HepG2 (cell line): ENCODE measurements at regions not wholly inside any gene's neighbourhood (a gene's known extent, or its start where the extent isn't known, plus 50 kb on each side); places are given as distances from the start of the nearest gene placed in this dataset.

Source experiments
- ATAC-seq: fragments of 200-7000 bp; cut with Tn5 transposase; 3 replicates; pipeline ENCODE4 v1.9.1; 2020; ENCODE audit warnings: mild to moderate bottlenecking, moderate library complexity
- BruUV-seq: library from RNA; stranded (reverse); fragments of 400-500 nt; replicated peaks from 2 replicates; lab custom pipeline; 2021; lab: Mats Ljungman, UMichigan
- CTCF ChIA-PET: fragments of 300-600 bp; formaldehyde crosslinking; extraction: SDS; loops from one replicate; lab custom pipeline; 2021; ENCODE audit warnings: low total read pairs, inconsistent platforms, low intra/inter-chr PET ratio; lab: Yijun Ruan, JAX
- POLR2A ChIA-PET: fragments of 350-600 bp; sonication (Branson Sonifier 250); formaldehyde crosslinking; loops from one replicate; lab custom pipeline; 2020; ENCODE audit warnings: antibody characterized with exemption, inconsistent platforms; lab: Yijun Ruan, JAX
- DNase-seq: peaks from one replicate; pipeline ENCODE4 v3.0.0-alpha.2; 2015; ENCODE audit warnings: low spot score
- FAIRE-seq: peaks from 3 replicates; lab custom pipeline; 2011; peaks lifted over from hg19 to GRCh38; lab: Jason Lieb, UNC
- H2AFZ ChIP-seq: one replicate; pipeline ENCODE4 v1.6.1; 2011; ENCODE audit warnings: low read length, inconsistent platforms
- H3K27ac ChIP-seq: fragments of 300-600 bp; 3 replicates; pipeline ENCODE4 v1.8.0; 2011; ENCODE audit warnings: mixed run types, mild to moderate bottlenecking, mixed read lengths, low read length, inconsistent platforms; ENCODE audit not compliant: insufficient read depth; ENCODE audit errors: extremely low read length
- H3K27me3 ChIP-seq, 2 experiments: fragments of 200-600 bp in 1 of 2; 2 replicates in 1 of 2; 3 replicates in 1 of 2; pipeline versions ENCODE4 v1.6.0 to v1.8.0; 2011; ENCODE audit warnings: low read length in 2 of 2, mild to moderate bottlenecking in 2 of 2, moderate library complexity in 2 of 2, inconsistent platforms in 1 of 2; ENCODE audit not compliant: insufficient read depth in 2 of 2, control insufficient read depth in 1 of 2
- H3K36me3 ChIP-seq, 2 experiments: fragments of 200-600 bp in 1 of 2; replicated peaks in 1 of 2; 2 replicates in 1 of 2; 3 replicates in 1 of 2; pipeline versions ENCODE4 v1.5.1 to v1.8.0; 2011; ENCODE audit warnings: low read length in 2 of 2, inconsistent platforms in 1 of 2; ENCODE audit not compliant: insufficient read depth in 2 of 2, control insufficient read depth in 1 of 2
- H3K4me1 ChIP-seq: 2 replicates; pipeline ENCODE4 v1.5.1; 2012; ENCODE audit warnings: low read length, inconsistent platforms; ENCODE audit not compliant: insufficient read depth
- H3K4me2 ChIP-seq: 2 replicates; pipeline ENCODE4 v1.6.0; 2011; ENCODE audit warnings: low read depth, low read length, inconsistent platforms
- H3K4me3 ChIP-seq, 3 experiments: fragments of 200-600 bp in 1 of 3; sonication (generic), shearing (Covaris generic) in 1 of 3; replicated peaks in 1 of 3; 2 replicates each; pipeline ENCODE4 v1.5.1; 2011 to 2016; ENCODE audit warnings: low read length in 3 of 3, inconsistent platforms in 2 of 3, low read depth in 2 of 3, mild to moderate bottlenecking in 2 of 3, control low read depth in 1 of 3, mixed read lengths in 1 of 3; ENCODE audit not compliant: insufficient read depth in 1 of 3
- H3K79me2 ChIP-seq: one replicate; pipeline ENCODE4 v1.6.1; 2011; ENCODE audit warnings: low read length, inconsistent platforms; ENCODE audit not compliant: insufficient read depth
- H3K9ac ChIP-seq: 2 replicates; pipeline ENCODE4 v1.6.0; 2011; ENCODE audit warnings: mild to moderate bottlenecking, low read depth, low read length, inconsistent platforms; ENCODE audit not compliant: insufficient read depth
- H3K9me3 ChIP-seq: 2 replicates; pipeline ENCODE4 v1.5.1; 2012; ENCODE audit warnings: mild to moderate bottlenecking, low read length
- H4K20me1 ChIP-seq: 2 replicates; pipeline ENCODE4 v1.6.0; 2011; ENCODE audit warnings: inconsistent platforms, mild to moderate bottlenecking, low read length, moderate library complexity; ENCODE audit not compliant: insufficient read depth
- CAMTA2 ChIP-seq: sonication (generic); formaldehyde crosslinking; IDR thresholded peaks from 2 replicates; pipeline ENCODE4 v1.4.0; 2020; ENCODE audit warnings: mild to moderate bottlenecking, missing genetic modification reagents, borderline replicate concordance
- DZIP1 ChIP-seq: sonication (generic); formaldehyde crosslinking; IDR thresholded peaks from 2 replicates; pipeline ENCODE4 v1.5.0; 2020; ENCODE audit warnings: mild to moderate bottlenecking, missing genetic modification reagents
- ETV6 ChIP-seq: sonication (generic); formaldehyde crosslinking; conservative IDR thresholded peaks from 2 replicates; pipeline ENCODE4 v1.4.0; 2020; ENCODE audit warnings: missing genetic modification reagents
- GRHL1 ChIP-seq: sonication (generic); formaldehyde crosslinking; conservative IDR thresholded peaks from 2 replicates; pipeline ENCODE4 v1.8.0; 2022; ENCODE audit warnings: missing genetic modification reagents
- NR2F2 ChIP-seq: IDR thresholded peaks from 2 replicates; pipeline ENCODE4 v1.6.1; 2012; ENCODE audit warnings: low read depth, inconsistent platforms, borderline replicate concordance
- RAD21 ChIP-seq: fragments of 450-650 bp; formaldehyde crosslinking; IDR thresholded peaks from 2 replicates; pipeline ENCODE4 v1.5.0; 2020; ENCODE audit warnings: mild to moderate bottlenecking
- RARA ChIP-seq: IDR thresholded peaks from 2 replicates; pipeline ENCODE4 v1.6.1; 2016; ENCODE audit warnings: missing genetic modification reagents, missing compliant biosample characterization
- SNAPC2 ChIP-seq: sonication (generic); formaldehyde crosslinking; IDR thresholded peaks from 2 replicates; pipeline ENCODE4 v1.8.1; 2022; ENCODE audit warnings: mild to moderate bottlenecking, missing genetic modification reagents
- SSRP1 ChIP-seq: IDR thresholded peaks from 2 replicates; pipeline ENCODE4 v1.6.1; 2016; ENCODE audit warnings: control low read depth
- TOE1 ChIP-seq: sonication (generic); formaldehyde crosslinking; IDR thresholded peaks from 2 replicates; pipeline ENCODE4 v1.4.0; 2020; ENCODE audit warnings: mild to moderate bottlenecking, missing genetic modification reagents
- ZFP37 ChIP-seq: sonication (generic); formaldehyde crosslinking; IDR thresholded peaks from 2 replicates; pipeline ENCODE4 v1.4.0; 2020; ENCODE audit warnings: missing genetic modification reagents, borderline replicate concordance
- ZNF17 ChIP-seq: sonication (generic); formaldehyde crosslinking; IDR thresholded peaks from 2 replicates; pipeline ENCODE4 v1.5.0; 2020; ENCODE audit warnings: mild to moderate bottlenecking, missing genetic modification reagents
- ZNF562 ChIP-seq: sonication (generic); formaldehyde crosslinking; IDR thresholded peaks from 2 replicates; pipeline ENCODE4 v1.8.0; 2022; ENCODE audit warnings: missing genetic modification reagents, borderline replicate concordance
- ZNF646 ChIP-seq: sonication (generic); formaldehyde crosslinking; IDR thresholded peaks from 2 replicates; pipeline ENCODE4 v1.9.0; 2021; ENCODE audit warnings: mild to moderate bottlenecking, missing genetic modification reagents
- WGBS: methylation state at CpG from one replicate; pipeline ENCODE4 v1.1.6; 2017; ENCODE audit warnings: low lambda C conversion rate; 5-methylcytosine and 5-hydroxymethylcytosine counted together
- in situ Hi-C: cut with HindIII; loops from 2 replicates; pipeline ENCODE4 v1.10.0; 2017; ENCODE audit warnings: low pct_unique_long_range_greater_than_20kb; ENCODE audit not compliant: extremely low pct_ligation_motif_present
- intact Hi-C: fragments of 100-400 bp; cut with micrococcal nuclease; formaldehyde crosslinking; loops from one replicate; pipeline ENCODE4 v1.10.0; 2022; ENCODE audit not compliant: unreplicated experiment

- no peak for TF ChIP-seq DZIP1 (CRISPR knock-in tag)
- TF ChIP-seq ETV6 (CRISPR knock-in tag): no peak
Observed at GRCh38 chr19:27859689-27860088, 1353.3 kb downstream of the UQCRFS1 start (continued).

- DNase-seq (no peak), FAIRE-seq (no peak), ATAC-seq (no peak)
- Histone ChIP-seq H3K36me3 (no peaks in the 10 kb centered on the region), H3K9ac (no peak overlapping the region), H3K27ac (no peak overlapping the region), H3K4me2 (no peak overlapping the region), H3K79me2 (no peaks in the 10 kb centered on the region), H3K4me1 (no peaks in the 10 kb centered on the region), H2AFZ (no peak overlapping the region), H4K20me1 (no peaks in the 10 kb centered on the region), H3K27me3 (no peaks in the 10 kb centered on the region), H3K4me3 (no peak overlapping the region), H3K9me3 (peaks cover 56% of the 10 kb centered on the region)
- WGBS: 12% methylated on average over 7 of the region's 7 CpGs
- ChIA-PET CTCF (no interaction called here), POLR2A (no interaction called here)
- intact Hi-C loops: no loop called here
- BruUV-seq: no TSS peak
- in situ Hi-C loops: no loop called here
- no peak for TF ChIP-seq TOE1 (CRISPR knock-in tag)
- TF ChIP-seq ZNF17 (CRISPR knock-in tag): no peak
- TF ChIP-seq RAD21: no peak
- no peak for TF ChIP-seq ZNF562 (CRISPR knock-in tag)
- TF ChIP-seq SSRP1 (CRISPR knock-in tag): no peak
- no peak for TF ChIP-seq NR2F2
- no peak for TF ChIP-seq ZNF646 (CRISPR knock-in tag)
- no peak for TF ChIP-seq ZFP37 (CRISPR knock-in tag)
- TF ChIP-seq GRHL1 (CRISPR knock-in tag): no peak
- TF ChIP-seq RARA (CRISPR knock-in tag): no peak
- no peak for TF ChIP-seq SNAPC2 (CRISPR knock-in tag)
- no peak for TF ChIP-seq CAMTA2 (CRISPR knock-in tag)
Observed at GRCh38 chr19:27858981-27859581, 1353.9 kb downstream of the UQCRFS1 start.
